ENCODE measurements at regions not wholly inside any gene's neighbourhood (a gene's known extent, or its start where the extent isn't known, plus 50 kb on each side); places are given as distances from the start of the nearest gene placed in this dataset.
A peak's percentile ranks its signal among the peaks of the same experiment; 100 is the strongest.

- no peak for DNase-seq (ENCODE audit: low spot score)
- intact Hi-C loops (cut with DNase I) = loop anchor here in 1 of 2 donors (10.0 kb wide), 1 partner anchor 83 kb away; no protein-coding TSS in a partner anchor
Observed at GRCh38 chr20:23242104-23242503, 108.5 kb upstream of the NXT1 start.

DNA sequence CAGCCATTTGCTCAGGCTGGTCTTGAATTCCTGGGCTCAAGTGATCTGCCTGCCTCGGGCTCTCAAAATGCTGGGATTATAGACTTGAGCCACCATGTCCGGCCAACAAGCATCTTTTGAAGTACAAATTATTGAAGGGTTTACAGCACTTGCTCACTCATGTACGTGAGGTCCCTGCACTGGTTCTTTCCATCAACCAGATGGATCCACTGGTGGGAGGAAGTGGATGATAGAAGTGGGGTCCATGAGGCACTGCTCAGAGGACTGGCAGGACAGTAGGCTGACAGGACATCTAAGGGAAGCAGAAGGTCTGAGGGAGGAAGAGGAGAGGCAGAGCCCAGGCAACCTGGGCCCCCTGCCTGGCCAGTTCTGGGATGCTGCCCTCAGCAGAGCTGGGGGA is 109.2 kb upstream of the NXT1 start:
- intact Hi-C loops (cut with DNase I) = loop anchor here in 1 of 2 donors (10.0 kb wide), 1 partner anchor 83 kb away; no protein-coding TSS in a partner anchor
- DNase-seq (ENCODE audit: low spot score) = no peak

GRCh38 chr20:23240519-23240918 is 110.1 kb upstream of the NXT1 start:
- no peak for DNase-seq (ENCODE audit: low spot score)
- intact Hi-C loops (cut with DNase I) = loop anchor here in 1 of 2 donors (10.0 kb wide), 1 partner anchor 84 kb away; no protein-coding TSS in a partner anchor

DNA sequence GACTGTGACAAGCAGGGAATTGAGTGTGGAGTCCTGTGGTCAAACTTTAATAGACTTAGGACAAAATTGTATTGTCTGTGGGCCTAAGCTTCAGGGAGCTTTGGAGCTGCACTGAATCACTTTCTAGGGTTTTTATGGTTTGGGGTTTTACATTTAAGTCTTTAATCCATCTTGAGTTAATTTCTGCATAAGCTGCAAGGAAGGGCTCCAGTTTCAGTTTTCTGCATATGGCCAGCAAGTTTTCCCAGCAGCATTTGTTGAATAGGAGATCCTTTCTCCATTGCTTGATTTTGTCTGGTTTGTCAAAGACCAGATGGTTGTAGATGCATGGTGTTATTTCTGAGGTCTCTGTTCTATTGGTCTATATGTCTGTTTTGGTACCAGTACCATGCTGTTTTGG is 113.4 kb upstream of the NXT1 start:
- intact Hi-C loops (cut with DNase I) = loop anchor here (5.0 to 10.0 kb wide), 2 partner anchors 182 to 545 kb away; no protein-coding TSS in a partner anchor
- no peak for DNase-seq (ENCODE audit: low spot score)

DNA sequence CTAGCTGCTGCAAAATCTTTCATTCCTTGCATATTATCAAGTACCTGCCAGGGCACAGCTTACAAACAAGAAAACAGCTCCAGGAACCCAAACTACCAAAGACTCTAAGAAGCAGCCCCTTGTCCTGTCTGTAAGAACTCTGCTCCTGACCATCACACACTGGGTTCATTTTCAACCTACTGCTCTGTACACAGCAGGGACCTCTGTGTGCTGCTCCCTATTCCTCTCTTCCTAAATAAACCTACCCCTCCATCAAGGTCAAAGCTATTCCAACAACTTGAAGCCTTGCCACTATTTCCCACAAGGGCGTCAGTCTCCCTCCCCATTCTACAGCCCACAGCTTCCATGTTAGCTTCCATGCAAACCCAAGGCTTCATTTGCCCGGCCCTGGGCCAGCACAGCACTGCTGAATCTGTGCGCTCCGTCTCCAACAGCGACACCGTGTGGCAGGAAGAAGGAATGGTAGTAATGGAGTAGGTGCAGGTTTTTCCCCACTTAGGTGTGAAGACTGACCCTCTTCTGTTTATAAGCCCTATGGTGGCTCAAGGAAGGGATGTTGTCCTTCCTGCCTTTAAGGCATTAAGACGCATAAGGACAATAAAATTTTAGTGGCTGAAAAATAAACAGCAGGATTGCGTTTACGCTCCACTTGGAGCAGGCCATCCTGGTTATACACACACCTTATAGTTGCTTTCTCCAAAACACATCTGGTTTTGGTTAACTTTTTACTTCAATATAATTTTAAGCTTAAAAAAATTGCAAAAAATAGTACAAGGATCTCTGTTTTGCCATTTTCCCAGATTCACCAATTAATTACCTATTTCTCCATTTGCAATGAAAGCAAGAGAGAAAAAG is 115.2 kb upstream of the NXT1 start:
- intact Hi-C loops (cut with DNase I) = loop anchor here (5.0 to 10.0 kb wide), 2 partner anchors 181 to 543 kb away; no protein-coding TSS in a partner anchor
- peak; percentile 91 for DNase-seq (ENCODE audit: low spot score)

- no peak for DNase-seq (ENCODE audit: low spot score)
- intact Hi-C loops (cut with DNase I) = loop anchor here (5.0 to 10.0 kb wide), 3 partner anchors 180 to 542 kb away; partner anchors contain the start of gene THBD (in 1 of the 2)
Observed at GRCh38 chr20:23234311-23235078, 116.1 kb upstream of the NXT1 start.

GRCh38 chr20:23233341-23233740 is 117.2 kb upstream of the NXT1 start:
- intact Hi-C loops (cut with DNase I) = loop anchor here (5.0 to 10.0 kb wide), 2 partner anchors 179 to 186 kb away; partner anchors contain the start of gene THBD (in 1 of the 2)
- DNase-seq (ENCODE audit: low spot score) = no peak

DNA sequence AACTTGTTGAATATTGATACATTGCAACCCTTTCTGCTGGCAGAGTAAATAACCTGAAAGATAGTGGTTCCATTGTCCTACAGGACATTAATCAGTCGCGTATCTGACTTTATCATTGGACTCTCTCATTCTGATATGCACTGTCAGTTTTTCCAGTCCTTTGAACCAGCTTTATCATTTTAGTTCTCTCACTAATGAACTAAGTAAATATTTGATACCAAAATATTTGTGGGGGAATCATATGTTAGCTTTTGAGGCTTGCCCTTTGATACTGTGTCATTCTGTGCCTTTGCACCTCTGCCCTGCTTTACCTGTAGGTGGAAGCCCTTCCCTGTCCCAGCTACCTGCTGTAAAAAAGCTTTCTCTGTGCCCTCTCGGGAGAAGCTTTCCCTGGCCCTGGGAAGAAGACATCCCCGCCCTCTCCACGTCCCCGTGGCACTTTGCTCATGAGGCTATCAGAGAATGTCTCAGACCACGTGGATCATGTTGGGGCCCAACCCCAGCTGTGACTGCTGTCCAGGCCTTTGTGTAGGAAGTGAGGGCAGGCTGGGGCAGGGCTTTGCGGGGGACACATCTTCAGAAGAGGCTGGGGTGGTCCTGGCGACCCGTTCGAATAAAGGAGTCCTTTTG is 117.8 kb upstream of the NXT1 start:
- DNase-seq (ENCODE audit: low spot score) = no peak
- intact Hi-C loops (cut with DNase I) = loop anchor here (5.0 to 10.0 kb wide), 2 partner anchors 178 to 185 kb away; partner anchors contain the start of gene THBD (in 1 of the 2)

- DNase-seq (ENCODE audit: low spot score) = no peak
- intact Hi-C loops (cut with DNase I) = loop anchor here (5.0 to 10.0 kb wide), 2 partner anchors 177 to 185 kb away; partner anchors contain the start of gene THBD (in 1 of the 2)
Observed at GRCh38 chr20:23232219-23232581, 118.4 kb upstream of the NXT1 start.

GRCh38 chr20:23231561-23232218 is 118.9 kb upstream of the NXT1 start:
- intact Hi-C loops (cut with DNase I) = loop anchor here (5.0 to 10.0 kb wide), 2 partner anchors 177 to 184 kb away; partner anchors contain the start of gene THBD (in 1 of the 2)

GRCh38 chr20:23230766-23231385 is 119.7 kb upstream of the NXT1 start:
- DNase-seq (ENCODE audit: low spot score) = no peak
- intact Hi-C loops (cut with DNase I) = loop anchor here (5.0 to 10.0 kb wide), 2 partner anchors 176 to 184 kb away; partner anchors contain the start of gene THBD (in 1 of the 2)

More at GRCh38 chr20:23231561-23232218, 118.9 kb upstream of the NXT1 start:
- no peak for DNase-seq (ENCODE audit: low spot score)

- DNase-seq (ENCODE audit: low spot score) = no peak
- intact Hi-C loops (cut with DNase I) = loop anchor here (5.0 to 10.0 kb wide), 2 partner anchors 175 to 183 kb away; partner anchors contain the start of gene THBD (in 1 of the 2)
Observed at GRCh38 chr20:23229989-23230388, 120.6 kb upstream of the NXT1 start.

GRCh38 chr20:23228912-23229311 is 121.7 kb upstream of the NXT1 start:
- DNase-seq (ENCODE audit: low spot score) = no peak
- intact Hi-C loops (cut with DNase I) = no loop called here

GRCh38 chr20:23227976-23228375 is 122.6 kb upstream of the NXT1 start:
- intact Hi-C loops (cut with DNase I) = no loop called here
- DNase-seq (ENCODE audit: low spot score) = no peak

GRCh38 chr20:23227274-23227673 is 123.3 kb upstream of the NXT1 start:
- intact Hi-C loops (cut with DNase I) = no loop called here
- no peak for DNase-seq (ENCODE audit: low spot score)

- no peak for DNase-seq (ENCODE audit: low spot score)
- intact Hi-C loops (cut with DNase I) = no loop called here
Observed at GRCh38 chr20:23226612-23227265, 123.9 kb upstream of the NXT1 start.

DNA sequence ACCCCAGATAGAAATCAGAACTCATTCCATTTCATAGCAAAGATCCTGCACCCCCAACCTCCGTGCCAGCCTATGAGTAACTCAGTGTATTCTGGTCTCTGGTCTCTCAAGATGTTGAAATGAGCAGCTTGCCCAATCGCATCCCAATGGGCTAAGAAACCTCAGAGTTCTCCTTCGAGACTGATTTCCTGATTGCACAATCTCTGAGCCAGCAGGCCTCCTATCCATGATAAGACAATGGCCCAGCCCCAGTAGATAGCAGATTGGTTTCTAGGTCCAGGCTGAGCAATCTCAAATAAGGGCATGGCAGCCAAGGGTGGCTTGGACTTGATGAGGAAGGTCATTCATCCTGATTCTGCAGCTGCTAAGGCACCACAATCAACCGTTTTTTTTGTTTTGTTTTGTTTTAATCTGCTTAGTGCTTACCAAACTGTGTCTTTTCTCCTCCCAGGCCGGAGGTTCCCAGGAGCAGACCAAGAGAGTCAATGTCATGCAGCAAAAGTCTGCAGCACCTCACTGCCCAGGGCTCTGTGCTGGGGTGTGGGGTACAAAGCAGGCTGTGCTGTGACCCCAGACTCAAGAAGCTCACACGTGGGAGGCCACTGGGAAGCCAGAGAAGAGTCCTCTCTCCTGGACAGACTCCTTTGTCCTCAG is 125.1 kb upstream of the NXT1 start:
- intact Hi-C loops (cut with DNase I) = no loop called here
- DNase-seq (ENCODE audit: low spot score) = peak; percentile 88

All from posterior vena cava (tissue), 2 donors.